Activated CD8-positive, alpha-beta T cell treated with anti-CD3 and anti-CD28 coated beads for 36 hours (primary cell): ENCODE measurements at regions not wholly inside any gene's neighbourhood (a gene's known extent, or its start where the extent isn't known, plus 50 kb on each side); places are given as distances from the start of the nearest gene placed in this dataset.

Experiments used
- ATAC-seq: fragments of 200-7000 bp; cut with Tn5 transposase; one replicate; pipeline ENCODE4 v1.10.0; 2021; ENCODE audit warnings: mild to moderate bottlenecking, moderate library complexity
- CTCF ChIA-PET: fragments of 350-600 bp; sonication (Branson Sonifier 250); formaldehyde crosslinking; loops from one replicate; lab custom pipeline; 2021; ENCODE audit warnings: antibody characterized with exemption; lab: Charles Lee
- POLR2A ChIA-PET: fragments of 350-600 bp; sonication (Branson Sonifier 250); formaldehyde crosslinking; loops from one replicate; lab custom pipeline; 2021; ENCODE audit warnings: antibody characterized with exemption; lab: Charles Lee
- DNase-seq: peaks from one replicate; pipeline ENCODE4 v3.0.0-alpha.2; 2020
- H3K27ac Mint-ChIP-seq: one replicate; pipeline ENCODE4 v1.8.0; 2021; ENCODE audit warnings: mild to moderate bottlenecking, mixed read lengths
- H3K27me3 Mint-ChIP-seq: one replicate; pipeline ENCODE4 v1.8.0; 2021; ENCODE audit warnings: mixed read lengths
- H3K36me3 Mint-ChIP-seq: one replicate; pipeline ENCODE4 v1.8.0; 2021; ENCODE audit warnings: low read depth, mixed read lengths
- H3K4me1 Mint-ChIP-seq: one replicate; pipeline ENCODE4 v1.8.0; 2021; ENCODE audit warnings: low read depth, mixed read lengths
- H3K4me3 Mint-ChIP-seq: one replicate; pipeline ENCODE4 v1.8.0; 2021; ENCODE audit warnings: mild to moderate bottlenecking, moderate library complexity, mixed read lengths
- H3K9me3 Mint-ChIP-seq: one replicate; pipeline ENCODE4 v1.8.0; 2021; ENCODE audit warnings: mixed read lengths
- intact Hi-C: fragments of 100-400 bp; cut with micrococcal nuclease; formaldehyde crosslinking; loops from one replicate; pipeline ENCODE4 v1.10.0; 2022
- TF ChIP-seq, protein P1 (sequence below): fragments of 200-600 bp; IDR thresholded peaks from one replicate; pipeline ENCODE4 v1.8.0; 2022; ENCODE audit warnings: antibody characterized with exemption, mild to moderate bottlenecking

DNA sequence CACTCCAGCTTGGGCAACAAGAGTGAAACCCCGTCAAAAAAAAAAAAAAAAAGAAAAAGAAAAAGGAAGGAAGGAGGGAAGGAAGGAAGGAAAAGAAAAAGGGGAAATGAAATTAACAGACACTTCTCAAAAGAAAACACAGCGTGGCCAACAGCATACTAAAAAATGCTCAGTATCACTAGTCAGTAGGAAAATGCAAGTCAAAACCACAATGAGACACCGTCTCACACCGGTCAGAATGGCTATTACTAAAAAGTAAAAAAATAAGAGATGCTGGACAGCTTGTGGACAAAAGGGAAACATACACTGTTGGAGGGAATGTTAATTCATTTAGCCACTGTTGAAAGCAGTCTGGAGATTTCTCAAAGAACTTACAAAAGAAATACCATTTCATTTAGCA is 369.5 kb upstream of the BRINP3 start:
- intact Hi-C loops: no loop called here
- peaks cover 7% of the 10 kb centered on the region for H3K9me3 Mint-ChIP-seq
- H3K4me3 Mint-ChIP-seq: no peak overlapping the region
- ChIA-PET CTCF (no interaction called here), POLR2A (no interaction called here)
- ATAC-seq (no peak), DNase-seq (no peak)
- H3K36me3 Mint-ChIP-seq: no peaks in the 10 kb centered on the region
- no peak overlapping the region for H3K27ac Mint-ChIP-seq
- TF ChIP-seq, protein P1, sequence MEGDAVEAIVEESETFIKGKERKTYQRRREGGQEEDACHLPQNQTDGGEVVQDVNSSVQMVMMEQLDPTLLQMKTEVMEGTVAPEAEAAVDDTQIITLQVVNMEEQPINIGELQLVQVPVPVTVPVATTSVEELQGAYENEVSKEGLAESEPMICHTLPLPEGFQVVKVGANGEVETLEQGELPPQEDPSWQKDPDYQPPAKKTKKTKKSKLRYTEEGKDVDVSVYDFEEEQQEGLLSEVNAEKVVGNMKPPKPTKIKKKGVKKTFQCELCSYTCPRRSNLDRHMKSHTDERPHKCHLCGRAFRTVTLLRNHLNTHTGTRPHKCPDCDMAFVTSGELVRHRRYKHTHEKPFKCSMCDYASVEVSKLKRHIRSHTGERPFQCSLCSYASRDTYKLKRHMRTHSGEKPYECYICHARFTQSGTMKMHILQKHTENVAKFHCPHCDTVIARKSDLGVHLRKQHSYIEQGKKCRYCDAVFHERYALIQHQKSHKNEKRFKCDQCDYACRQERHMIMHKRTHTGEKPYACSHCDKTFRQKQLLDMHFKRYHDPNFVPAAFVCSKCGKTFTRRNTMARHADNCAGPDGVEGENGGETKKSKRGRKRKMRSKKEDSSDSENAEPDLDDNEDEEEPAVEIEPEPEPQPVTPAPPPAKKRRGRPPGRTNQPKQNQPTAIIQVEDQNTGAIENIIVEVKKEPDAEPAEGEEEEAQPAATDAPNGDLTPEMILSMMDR: no peak
- no peaks in the 10 kb centered on the region for H3K4me1 Mint-ChIP-seq
- no peaks in the 10 kb centered on the region for H3K27me3 Mint-ChIP-seq

DNA sequence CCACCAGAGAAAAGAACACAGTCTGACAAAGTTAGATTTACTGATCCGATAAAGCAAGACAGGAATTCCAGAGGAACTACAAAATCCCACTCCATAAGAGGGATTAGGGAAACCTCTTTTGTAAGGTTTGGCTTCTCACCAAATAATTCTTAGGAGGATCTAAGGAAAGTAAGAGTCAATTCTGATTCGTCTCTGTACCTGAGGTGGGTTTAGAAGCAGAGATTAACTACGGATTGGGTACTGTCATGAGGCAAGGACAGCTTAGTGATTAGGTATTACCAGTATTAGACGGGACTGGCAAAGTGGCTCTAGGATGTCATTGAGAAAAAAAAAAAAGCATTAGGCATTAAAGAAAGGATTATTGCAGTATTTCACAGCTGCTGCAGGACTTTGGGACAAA is 371.7 kb upstream of the BRINP3 start:
- Mint-ChIP-seq H3K27me3 (no peaks in the 10 kb centered on the region), H3K9me3 (peaks cover 11% of the 10 kb centered on the region), H3K27ac (no peak overlapping the region), H3K4me1 (no peaks in the 10 kb centered on the region), H3K36me3 (no peaks in the 10 kb centered on the region), H3K4me3 (no peak overlapping the region)
- DNase-seq: no peak
- ATAC-seq: no peak
- CTCF ChIA-PET: no interaction called here
- POLR2A ChIA-PET: no interaction called here
- TF ChIP-seq, protein P1: no peak
- intact Hi-C loops: no loop called here

GRCh38 chr1:190852611-190853010 is 374.9 kb upstream of the BRINP3 start:
- TF ChIP-seq, protein P1: no peak
- ChIA-PET POLR2A (no interaction called here), CTCF (no interaction called here)
- Mint-ChIP-seq H3K36me3 (no peaks in the 10 kb centered on the region), H3K27ac (no peak overlapping the region), H3K9me3 (peaks cover 13% of the 10 kb centered on the region), H3K27me3 (no peaks in the 10 kb centered on the region), H3K4me1 (no peaks in the 10 kb centered on the region), H3K4me3 (no peak overlapping the region)
- intact Hi-C loops: no loop called here
- DNase-seq: no peak
- ATAC-seq: no peak

GRCh38 chr1:190858140-190858539 is 380.5 kb upstream of the BRINP3 start:
- Mint-ChIP-seq H3K4me3 (no peak overlapping the region), H3K4me1 (no peaks in the 10 kb centered on the region), H3K27ac (no peak overlapping the region), H3K27me3 (no peaks in the 10 kb centered on the region), H3K36me3 (no peaks in the 10 kb centered on the region), H3K9me3 (peaks cover 18% of the 10 kb centered on the region)
- CTCF ChIA-PET: no interaction called here
- ATAC-seq (no peak), DNase-seq (no peak)
- intact Hi-C loops: no loop called here
- POLR2A ChIA-PET: no interaction called here
- TF ChIP-seq, protein P1: no peak

GRCh38 chr1:190864013-190864641 is 386.5 kb upstream of the BRINP3 start:
- TF ChIP-seq, protein P1: no peak
- intact Hi-C loops: no loop called here
- ChIA-PET POLR2A (no interaction called here), CTCF (no interaction called here)
- Mint-ChIP-seq H3K9me3 (peaks cover 8% of the 10 kb centered on the region), H3K27me3 (no peaks in the 10 kb centered on the region), H3K27ac (no peak overlapping the region), H3K4me3 (no peak overlapping the region), H3K4me1 (no peaks in the 10 kb centered on the region), H3K36me3 (no peaks in the 10 kb centered on the region)
- no peak for DNase-seq
- no peak for ATAC-seq
